Heart right ventricle (tissue), 16 donors: ENCODE measurements at regions not wholly inside any gene's neighbourhood (a gene's known extent, or its start where the extent isn't known, plus 50 kb on each side); places are given as distances from the start of the nearest gene placed in this dataset.

Source experiments
- ATAC-seq, 8 donors: fragments of 200-7000 bp; cut with Tn5 transposase; one replicate each; pipeline ENCODE4 v1.9.1; 2020; ENCODE audit warnings: mild to moderate bottlenecking in 8 of 8, moderate library complexity in 8 of 8, moderate number of reproducible peaks in 1 of 8
- DNase-seq, 2 donors: peaks; one replicate each; pipeline ENCODE4 v3.0.0-alpha.2; 2020
- H3K27ac ChIP-seq, 10 donors: fragments of 200-600 bp; sonication (generic) in 2 of 10; one replicate each; pipeline versions ENCODE4 v1.5.0 to v1.8.0; 2020 to 2022; ENCODE audit warnings: mild to moderate bottlenecking in 3 of 10
- H3K27me3 ChIP-seq, 7 donors: fragments of 200-600 bp; one replicate each; pipeline ENCODE4 v1.8.0; 2021 to 2022; ENCODE audit warnings: mild to moderate bottlenecking in 2 of 7
- H3K36me3 ChIP-seq, 9 donors: fragments of 200-600 bp; sonication (generic) in 1 of 9; one replicate each; pipeline versions ENCODE4 v1.5.0 to v1.8.0; 2020 to 2022; ENCODE audit warnings: mild to moderate bottlenecking in 2 of 9
- H3K4me1 ChIP-seq, 9 donors: fragments of 200-600 bp; sonication (generic) in 1 of 9; one replicate each; pipeline versions ENCODE4 v1.5.0 to v1.8.0; 2020 to 2022; ENCODE audit warnings: mild to moderate bottlenecking in 4 of 9
- H3K4me3 ChIP-seq, 10 donors: fragments of 200-600 bp; sonication (generic) in 2 of 10; one replicate each; pipeline versions ENCODE4 v1.5.0 to v1.8.0; 2020 to 2022; ENCODE audit warnings: mild to moderate bottlenecking in 7 of 10, moderate library complexity in 2 of 10
- H3K9me3 ChIP-seq, 11 donors: fragments of 200-600 bp in 10 of 11; sonication (generic) in 2 of 11; one replicate each; pipeline versions ENCODE4 v1.5.0 to v1.8.0; 2013 to 2022; ENCODE audit warnings: mild to moderate bottlenecking in 2 of 11, control low read depth in 1 of 11, moderate library complexity in 1 of 11
- WGBS, 2 donors: extraction: QIAGEN DNeasy Blood & Tissue Kit; methylation state at CpG; one replicate each; pipeline ENCODE4 v1.1.7; 2013; ENCODE audit warnings: inconsistent platforms in 1 of 2; 5-methylcytosine and 5-hydroxymethylcytosine counted together
- intact Hi-C, 10 donors: fragments of 100-400 bp; cut with DNase I; formaldehyde crosslinking; loops; one replicate each; pipeline versions ENCODE4 v1.11.1 to v1.14.2; 2022
- TF ChIP-seq, protein P1 (sequence below), 9 donors: fragments of 200-600 bp; sonication (generic) in 2 of 9; IDR thresholded peaks; one replicate each; pipeline versions ENCODE4 v1.5.0 to v1.8.0; 2021 to 2022; ENCODE audit warnings: antibody characterized with exemption in 9 of 9, mild to moderate bottlenecking in 5 of 9, moderate library complexity in 1 of 9
- donor health status: Arrhythmogenic right ventricular cardiomyopathy.
- donor health status: ischemic (EF 13 %, LVEDD 7.1; RV severe dilation, severe dysfunction).
- donor health status: healthy with polysubstance abuse.
- donor health status: DM: no; HTN: yes; CAD: no.
- donor health status: DM: no; HTN: no; CAD: no.
- donor health status: ischemic (EF 25% LVEDD 6.9; RV normal size, moderate dysfunction).
- donor health status: ischemic (EF 25% LVEDD 5.7; RV mildly dilated, moderate dysfunction).
- donor health status: healthy.
- donor health status: DM: yes; HTN: yes; CAD: no.
- donor health status: Ischemic cardiomyopathy.
- donor health status: ischemic (EF 35%, LVEDD 5.7; RV mildly dilated, moderate dysfunction).
- donor health status: nonischemic (EF 11% LVEDD 7.7; RV severe dilation, severe dysfunction).
- donor health status: DM: yes; HTN: yes; CAD: no.
- donor health status: PGD.
- donor health status: ischemic (EF 29% LVEDD 5.4; RV normal size, mild dysfunction).
- donor health status: nonischemic (EF 23%, LVEDD 6.1; RV moderate dilation, normal function).

DNA sequence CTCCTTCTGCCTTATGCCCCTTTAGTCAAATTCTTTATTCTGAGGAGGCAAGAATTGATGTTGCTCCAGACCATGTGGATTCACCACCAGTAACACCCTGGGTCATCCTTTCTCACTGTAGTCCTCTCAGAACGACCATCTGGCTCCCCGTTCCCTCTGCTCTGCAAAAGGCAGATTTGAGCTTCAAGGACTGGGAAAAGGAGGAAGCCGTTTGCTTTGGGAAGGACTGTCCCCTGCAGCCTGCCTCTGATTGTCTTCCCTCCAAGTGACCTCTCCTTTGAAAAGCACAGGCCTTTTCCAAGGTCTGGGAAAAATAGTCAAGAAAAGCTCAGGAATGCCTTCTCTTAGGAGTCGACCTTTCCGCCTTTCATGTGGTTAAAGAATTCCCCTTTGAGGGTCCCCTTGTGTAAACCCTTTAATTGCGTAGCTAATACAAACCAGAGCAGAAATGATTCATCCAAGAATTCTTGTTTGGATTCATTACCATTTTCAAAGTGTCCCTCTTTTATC is 130.1 kb upstream of the COPS8 start:
- intact Hi-C loops, result no loop called here
- Histone ChIP-seq H3K27ac (no peak overlapping the region), H3K4me3 (no peak overlapping the region), H3K36me3 (no peaks in the 10 kb centered on the region), H3K9me3 (peaks cover 0 to 7% (median 0%) of the 10 kb centered on the region in 11 donors), H3K27me3 (peaks cover 0 to 12% (median 0%) of the 10 kb centered on the region in 7 donors), H3K4me1 (no peaks in the 10 kb centered on the region)
- ATAC-seq, result no peak
- DNase-seq, result no peak
- WGBS, 2 donors, result 66 to 68% methylated on average over 6 of the region's 6 CpGs
- TF ChIP-seq, protein P1, sequence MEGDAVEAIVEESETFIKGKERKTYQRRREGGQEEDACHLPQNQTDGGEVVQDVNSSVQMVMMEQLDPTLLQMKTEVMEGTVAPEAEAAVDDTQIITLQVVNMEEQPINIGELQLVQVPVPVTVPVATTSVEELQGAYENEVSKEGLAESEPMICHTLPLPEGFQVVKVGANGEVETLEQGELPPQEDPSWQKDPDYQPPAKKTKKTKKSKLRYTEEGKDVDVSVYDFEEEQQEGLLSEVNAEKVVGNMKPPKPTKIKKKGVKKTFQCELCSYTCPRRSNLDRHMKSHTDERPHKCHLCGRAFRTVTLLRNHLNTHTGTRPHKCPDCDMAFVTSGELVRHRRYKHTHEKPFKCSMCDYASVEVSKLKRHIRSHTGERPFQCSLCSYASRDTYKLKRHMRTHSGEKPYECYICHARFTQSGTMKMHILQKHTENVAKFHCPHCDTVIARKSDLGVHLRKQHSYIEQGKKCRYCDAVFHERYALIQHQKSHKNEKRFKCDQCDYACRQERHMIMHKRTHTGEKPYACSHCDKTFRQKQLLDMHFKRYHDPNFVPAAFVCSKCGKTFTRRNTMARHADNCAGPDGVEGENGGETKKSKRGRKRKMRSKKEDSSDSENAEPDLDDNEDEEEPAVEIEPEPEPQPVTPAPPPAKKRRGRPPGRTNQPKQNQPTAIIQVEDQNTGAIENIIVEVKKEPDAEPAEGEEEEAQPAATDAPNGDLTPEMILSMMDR (IDR thresholded peaks at IDR 0.05), result no peak

DNA sequence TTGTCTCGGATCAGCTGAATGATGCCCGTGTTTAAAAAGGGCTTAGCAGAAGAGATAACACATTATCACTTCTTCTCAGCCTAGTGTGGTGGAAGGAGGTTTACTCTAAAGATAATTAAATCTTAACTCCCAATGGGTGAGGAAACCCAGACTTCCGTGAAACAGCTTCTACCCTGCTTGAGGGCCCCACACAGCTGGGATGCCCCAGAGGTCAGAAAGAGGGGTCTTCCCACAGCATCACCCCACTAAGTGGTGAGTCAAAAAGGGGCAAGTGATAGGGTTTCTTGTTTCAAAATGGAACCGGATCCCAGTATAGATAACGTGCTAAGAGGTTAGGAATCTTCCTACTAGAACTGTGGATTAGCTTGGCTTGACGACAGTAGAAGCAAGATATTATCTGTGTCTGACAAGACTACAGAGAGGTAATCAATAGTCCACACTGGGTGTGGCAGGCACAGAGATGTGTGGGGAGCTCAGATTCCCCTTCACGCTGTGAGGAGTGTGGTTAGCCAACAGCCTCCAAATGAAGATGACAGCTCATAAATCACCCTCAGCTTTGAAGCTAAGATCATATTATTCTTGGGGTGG is 129.6 kb upstream of the COPS8 start:
- ATAC-seq (no peak), DNase-seq (no peak)
- H3K4me3 ChIP-seq, result no peak overlapping the region
- peaks cover 0 to 12% (median 0%) of the 10 kb centered on the region in 7 donors for H3K27me3 ChIP-seq
- no peaks in the 10 kb centered on the region for H3K4me1 ChIP-seq
- no peak overlapping the region for H3K27ac ChIP-seq
- intact Hi-C loops, result no loop called here
- TF ChIP-seq, protein P1 (IDR thresholded peaks at IDR 0.05), result no peak
- WGBS, 2 donors, result 60 to 64% methylated on average over 7 of the region's 7 CpGs
- peaks cover 0 to 7% (median 0%) of the 10 kb centered on the region in 11 donors for H3K9me3 ChIP-seq
- H3K36me3 ChIP-seq, result no peaks in the 10 kb centered on the region

DNA sequence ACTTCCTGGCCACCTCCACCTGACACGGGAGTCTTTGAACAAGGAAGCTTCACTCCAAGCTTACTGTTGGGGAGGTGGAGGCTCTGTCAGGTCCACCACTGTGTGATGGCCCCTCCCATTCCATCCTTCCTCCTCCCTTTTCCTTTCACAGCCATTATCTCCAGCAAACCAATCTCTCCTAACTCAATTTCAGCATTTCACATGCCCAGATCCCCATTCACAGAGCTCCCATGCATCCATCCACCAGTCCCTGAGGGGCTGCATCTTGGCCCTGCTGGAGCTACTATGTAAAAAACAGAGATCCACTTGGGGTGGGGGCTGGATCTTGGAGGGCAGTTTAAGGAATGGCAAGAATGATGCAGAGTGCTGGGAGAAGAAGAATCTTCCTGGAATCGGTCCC is 129.0 kb upstream of the COPS8 start:
- intact Hi-C loops, result no loop called here
- TF ChIP-seq, protein P1 (IDR thresholded peaks at IDR 0.05), result no peak

DNA sequence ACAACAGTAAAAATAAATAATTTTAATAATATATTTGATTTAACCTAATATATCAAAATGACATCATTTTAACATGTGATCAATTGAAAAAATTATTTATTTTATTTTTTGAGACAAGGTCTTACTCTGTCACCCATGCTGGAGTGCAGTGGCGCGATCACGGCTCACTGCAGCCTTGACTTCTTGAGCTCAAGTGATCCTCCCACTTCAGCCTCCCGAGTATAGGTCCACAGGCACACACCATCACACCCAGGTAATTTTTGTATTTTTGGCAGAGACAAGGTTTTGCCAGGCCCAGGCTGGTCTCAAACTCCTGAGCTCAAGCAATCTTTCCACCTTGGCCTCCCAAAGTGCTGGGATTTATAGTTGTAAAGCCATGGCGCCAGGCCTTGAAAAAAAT is 126.7 kb upstream of the COPS8 start:
- Histone ChIP-seq H3K27ac (no peak overlapping the region), H3K9me3 (no peaks in the 10 kb centered on the region), H3K27me3 (peaks cover 0 to 12% (median 0%) of the 10 kb centered on the region in 7 donors), H3K4me1 (no peaks in the 10 kb centered on the region), H3K4me3 (no peak overlapping the region), H3K36me3 (no peaks in the 10 kb centered on the region)
- DNase-seq (no peak), ATAC-seq (no peak)
- intact Hi-C loops, result no loop called here
- TF ChIP-seq, protein P1 (IDR thresholded peaks at IDR 0.05), result no peak
- WGBS, 2 donors, result 89 to 97% methylated on average over 5 of the region's 5 CpGs

More for the DNA sequence above, 129.0 kb upstream of the COPS8 start:
- Histone ChIP-seq H3K27ac (no peak overlapping the region), H3K36me3 (no peaks in the 10 kb centered on the region), H3K9me3 (peaks cover 0 to 6% (median 0%) of the 10 kb centered on the region in 11 donors), H3K4me1 (no peaks in the 10 kb centered on the region), H3K4me3 (no peak overlapping the region), H3K27me3 (peaks cover 0 to 12% (median 0%) of the 10 kb centered on the region in 7 donors)
- DNase-seq (no peak), ATAC-seq (no peak)
- 76 to 83% methylated on average over 2 of the region's 2 CpGs for WGBS, 2 donors
